Activated naive CD4-positive, alpha-beta T cell treated with anti-CD3 and anti-CD28 coated beads, Interleukin-2, amount 50 U/mL, for 72 hours (primary cell): ENCODE measurements at regions not wholly inside any gene's neighbourhood (a gene's known extent, or its start where the extent isn't known, plus 50 kb on each side); places are given as distances from the start of the nearest gene placed in this dataset.
"Not testable (repeated sequence)": the region's sequence is repeated elsewhere in the genome, so short reads cannot be mapped to it uniquely, and the experiment has no call there.

Experiments
- ATAC-seq, 2 donors: fragments of 150-1000 bp; cut with Tn5 transposase; 2 replicates each; pipeline ENCODE4 v1.10.0; 2021; ENCODE audit warnings: mild to moderate bottlenecking in 2 of 2, moderate library complexity in 2 of 2
- DNase-seq, 2 donors: peaks; one replicate each; pipeline ENCODE4 v3.0.0; 2021 to 2022; ENCODE audit warnings: low spot score in 2 of 2
- H3K27ac Mint-ChIP-seq, 2 donors: one replicate each; pipeline ENCODE4 v1.8.0; 2022; ENCODE audit warnings: mild to moderate bottlenecking in 2 of 2, mixed read lengths in 2 of 2
- H3K36me3 Mint-ChIP-seq, 2 donors: one replicate each; pipeline ENCODE4 v1.8.0; 2022; ENCODE audit warnings: mixed read lengths in 2 of 2
- H3K9me3 Mint-ChIP-seq, 2 donors: one replicate each; pipeline ENCODE4 v1.8.0; 2022; ENCODE audit warnings: mixed read lengths in 2 of 2

DNA sequence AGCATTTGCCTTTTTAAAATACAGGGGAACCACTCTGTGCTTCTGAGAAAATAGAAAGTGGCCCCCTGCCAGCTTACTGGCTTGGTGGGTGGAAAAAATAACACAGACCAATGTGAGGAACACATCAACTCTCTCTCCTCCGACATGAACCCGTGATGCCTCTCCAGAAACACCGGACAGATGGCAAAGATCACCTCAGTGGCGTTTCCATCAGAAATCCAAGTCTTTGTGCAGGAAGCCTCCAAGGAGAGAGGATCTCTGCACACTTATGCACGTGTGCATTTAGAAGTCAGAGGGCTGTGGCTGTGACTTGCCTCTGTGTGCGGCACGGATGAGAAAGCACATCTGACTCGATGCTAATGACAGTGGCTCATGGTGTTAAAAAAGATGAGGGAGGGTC is 112.3 kb upstream of the KLF12 start:
- ATAC-seq: peak in 1 of 2 donors; percentile 32
- peak overlapping the region in 1 of 2 donors; percentile 63 for H3K27ac Mint-ChIP-seq
- H3K9me3 Mint-ChIP-seq: peaks cover 10 to 18% of the 10 kb centered on the region in 2 donors
- no peak for DNase-seq
- peaks cover 15 to 31% of the 10 kb centered on the region in 2 donors for H3K36me3 Mint-ChIP-seq

- DNase-seq: no peak
- Mint-ChIP-seq H3K9me3 (peaks cover 10 to 11% of the 10 kb centered on the region in 2 donors), H3K36me3 (peaks cover 15 to 30% of the 10 kb centered on the region in 2 donors), H3K27ac (peak overlapping the region; percentile 9 to 83)
- ATAC-seq: peak; percentile 76 to 91
Observed at GRCh38 chr13:74243637-74244526, 109.7 kb upstream of the KLF12 start.

DNA sequence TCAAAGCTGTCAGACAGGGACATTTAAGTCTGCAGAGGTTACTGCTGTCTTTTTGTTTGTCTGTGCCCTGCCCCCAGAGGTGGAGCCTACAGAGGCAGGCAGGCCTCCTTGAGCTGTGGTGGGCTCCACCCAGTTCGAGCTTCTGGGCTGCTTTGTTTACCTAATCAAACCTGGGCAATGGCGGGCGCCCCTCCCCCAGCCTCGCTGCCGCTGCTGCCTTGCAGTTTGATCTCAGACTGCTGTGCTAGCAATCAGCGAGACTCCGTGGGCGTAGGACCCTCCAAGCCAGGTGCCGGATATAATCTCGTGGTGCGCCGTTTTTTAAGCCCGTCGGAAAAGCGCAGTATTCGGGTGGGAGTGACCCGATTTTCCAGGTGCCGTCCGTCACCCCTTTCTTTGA is 107.1 kb upstream of the KLF12 start:
- not testable (repeated sequence) for ATAC-seq, DNase-seq, H3K27ac Mint-ChIP-seq
- peaks cover 10 to 11% of the 10 kb centered on the region in 2 donors for H3K9me3 Mint-ChIP-seq
- H3K36me3 Mint-ChIP-seq: peaks cover 15 to 20% of the 10 kb centered on the region in 2 donors

DNA sequence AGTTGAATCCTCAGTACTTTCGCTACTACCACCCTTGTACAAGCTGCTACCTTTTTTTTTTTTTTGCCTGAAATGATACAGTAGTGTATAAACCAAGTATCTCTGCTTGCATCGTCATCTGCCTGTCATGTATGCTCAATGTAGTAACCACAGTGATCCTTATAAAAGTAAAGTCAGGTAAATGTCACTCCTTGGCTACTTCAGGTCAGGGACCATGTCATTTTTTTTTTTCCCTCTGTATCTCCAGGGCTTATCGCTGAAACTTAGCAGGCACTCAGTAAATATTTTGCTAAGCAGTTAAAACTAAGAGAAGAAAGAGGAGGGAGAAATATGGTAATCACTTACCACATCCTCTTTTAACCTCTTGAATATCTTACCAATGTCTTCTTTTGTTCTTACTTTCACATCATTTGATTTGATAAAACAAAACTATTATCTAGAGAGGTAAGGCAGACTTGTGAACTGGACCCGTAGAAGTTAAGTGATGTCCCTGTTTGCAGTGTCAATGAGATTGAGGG is 96.8 kb upstream of the KLF12 start:
- peaks cover 14 to 23% of the 10 kb centered on the region in 2 donors for H3K36me3 Mint-ChIP-seq
- H3K9me3 Mint-ChIP-seq: peaks cover 12% of the 10 kb centered on the region in 2 donors
- DNase-seq (no peak), ATAC-seq (peak; percentile 95 to 99)
- H3K27ac Mint-ChIP-seq: peak overlapping the region; percentile 9 to 59

GRCh38 chr13:74229242-74229641 is 95.0 kb upstream of the KLF12 start:
- ATAC-seq: no peak
- Mint-ChIP-seq H3K9me3 (peaks cover 12% of the 10 kb centered on the region in 2 donors), H3K27ac (no peak overlapping the region), H3K36me3 (peaks cover 14 to 23% of the 10 kb centered on the region in 2 donors)
- DNase-seq: no peak

GRCh38 chr13:74227476-74228158 is 93.4 kb upstream of the KLF12 start:
- H3K27ac Mint-ChIP-seq: no peak overlapping the region

DNA sequence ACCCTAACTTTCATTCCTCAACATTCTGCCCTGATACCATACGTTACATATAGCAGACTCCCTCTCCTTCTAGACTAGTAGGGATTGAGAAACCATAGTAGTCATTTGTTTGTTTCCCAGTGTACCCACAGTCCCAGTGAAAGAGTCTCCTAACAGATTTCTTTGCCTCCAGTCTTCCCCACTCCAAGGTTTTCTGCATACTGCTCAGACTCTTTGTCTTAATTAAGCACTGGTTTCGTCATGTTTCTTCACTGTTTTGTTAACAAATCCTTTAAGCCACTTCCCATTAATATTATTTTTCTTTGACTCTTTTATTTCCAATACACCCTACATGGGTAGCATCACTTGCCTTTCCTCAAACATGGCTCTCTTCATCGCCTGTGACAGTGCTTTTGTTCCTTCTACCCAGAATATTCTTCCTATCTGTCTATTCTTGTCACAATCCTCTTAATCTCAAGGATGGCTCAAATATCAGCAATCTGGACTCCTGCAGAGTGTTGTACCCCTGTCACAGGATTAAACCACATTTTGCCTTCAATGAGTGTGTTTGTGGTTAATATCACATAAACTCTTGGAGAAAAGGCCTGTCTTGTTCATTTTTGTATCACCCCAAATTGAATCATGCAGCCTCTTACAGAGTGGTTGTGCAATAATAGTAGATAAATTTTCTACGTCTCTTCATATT is 92.7 kb upstream of the KLF12 start:
- H3K9me3 Mint-ChIP-seq: peaks cover 12% of the 10 kb centered on the region in 2 donors
- ATAC-seq (no peak), DNase-seq (no peak)
- H3K27ac Mint-ChIP-seq: no peak overlapping the region
- peaks cover 14 to 23% of the 10 kb centered on the region in 2 donors for H3K36me3 Mint-ChIP-seq

More at GRCh38 chr13:74227476-74228158, 93.4 kb upstream of the KLF12 start:
- DNase-seq (no peak), ATAC-seq (no peak)
- Mint-ChIP-seq H3K36me3 (peaks cover 14 to 23% of the 10 kb centered on the region in 2 donors), H3K9me3 (peaks cover 12% of the 10 kb centered on the region in 2 donors)

- H3K36me3 Mint-ChIP-seq: no peaks in the 10 kb centered on the region
- no peak overlapping the region for H3K27ac Mint-ChIP-seq
- DNase-seq (no peak), ATAC-seq (no peak)
- no peaks in the 10 kb centered on the region for H3K9me3 Mint-ChIP-seq
Observed at GRCh38 chr13:74221752-74222151, 87.5 kb upstream of the KLF12 start.

DNA sequence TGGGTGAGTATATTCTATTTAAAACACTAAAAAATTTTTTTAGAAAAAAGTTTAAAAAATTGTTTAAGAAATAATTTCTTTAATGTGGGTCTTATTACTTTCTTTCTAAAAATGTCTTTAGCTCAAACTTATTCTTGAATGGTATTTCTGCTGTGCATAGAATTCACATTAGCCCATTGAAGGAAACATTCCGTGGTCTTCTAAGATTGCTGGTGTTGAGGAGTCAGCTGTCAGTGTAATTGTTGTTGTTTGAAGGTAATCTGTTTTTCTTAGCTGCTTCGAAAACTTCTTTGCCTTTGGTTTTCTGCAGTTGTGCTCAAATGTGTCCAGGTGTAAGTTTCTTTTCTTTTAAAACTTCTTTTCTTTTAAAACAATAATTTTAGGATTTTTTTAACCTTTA is 85.4 kb upstream of the KLF12 start:
- ATAC-seq (no peak), DNase-seq (no peak)
- Mint-ChIP-seq H3K27ac (no peak overlapping the region), H3K36me3 (peaks cover 0 to 5% of the 10 kb centered on the region in 2 donors), H3K9me3 (no peaks in the 10 kb centered on the region)

DNA sequence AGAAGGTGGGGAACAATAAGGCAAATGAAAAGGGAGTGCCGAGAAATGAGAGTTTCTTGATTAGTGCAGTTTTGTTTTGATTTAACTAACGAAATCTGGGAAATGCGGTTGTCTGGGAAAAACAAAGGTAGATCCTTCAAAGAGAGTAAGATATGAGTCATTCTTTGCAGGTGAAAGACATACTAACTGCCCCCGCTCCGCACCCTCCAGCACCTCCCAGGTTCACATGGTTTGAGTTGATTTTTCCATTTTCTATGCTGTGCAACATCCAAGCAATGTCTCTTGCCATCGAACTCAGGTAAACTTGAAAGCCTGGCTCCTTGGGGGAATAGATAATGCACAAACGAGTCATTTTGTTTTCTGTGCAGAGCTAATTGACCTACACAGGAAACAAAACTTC is 84.1 kb upstream of the KLF12 start:
- H3K9me3 Mint-ChIP-seq: peaks cover 0 to 4% of the 10 kb centered on the region in 2 donors
- H3K27ac Mint-ChIP-seq: no peak overlapping the region
- DNase-seq (no peak), ATAC-seq (peak; percentile 52 to 81)
- H3K36me3 Mint-ChIP-seq: peaks cover 0 to 5% of the 10 kb centered on the region in 2 donors

DNA sequence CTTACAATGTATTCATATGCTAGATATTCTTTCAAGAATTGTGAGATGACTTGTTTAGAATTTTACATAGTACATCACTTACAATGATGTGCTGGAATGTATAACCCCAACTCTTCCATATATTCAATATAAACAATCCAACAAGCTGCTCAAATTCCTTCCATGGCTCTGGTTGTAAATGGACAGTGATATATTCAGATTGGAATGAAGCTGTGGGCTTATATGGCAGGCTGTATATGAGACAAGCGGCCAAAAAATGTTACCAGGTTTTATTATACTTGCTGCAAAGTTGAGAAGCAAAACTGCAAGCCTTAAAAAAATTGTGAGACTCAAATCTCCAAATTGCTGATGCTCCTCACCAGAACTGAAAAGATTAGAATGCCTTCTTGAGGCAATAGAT is 83.6 kb upstream of the KLF12 start:
- no peak for ATAC-seq
- peaks cover 0 to 5% of the 10 kb centered on the region in 2 donors for H3K36me3 Mint-ChIP-seq
- H3K9me3 Mint-ChIP-seq: peaks cover 0 to 4% of the 10 kb centered on the region in 2 donors
- H3K27ac Mint-ChIP-seq: no peak overlapping the region
- no peak for DNase-seq

DNA sequence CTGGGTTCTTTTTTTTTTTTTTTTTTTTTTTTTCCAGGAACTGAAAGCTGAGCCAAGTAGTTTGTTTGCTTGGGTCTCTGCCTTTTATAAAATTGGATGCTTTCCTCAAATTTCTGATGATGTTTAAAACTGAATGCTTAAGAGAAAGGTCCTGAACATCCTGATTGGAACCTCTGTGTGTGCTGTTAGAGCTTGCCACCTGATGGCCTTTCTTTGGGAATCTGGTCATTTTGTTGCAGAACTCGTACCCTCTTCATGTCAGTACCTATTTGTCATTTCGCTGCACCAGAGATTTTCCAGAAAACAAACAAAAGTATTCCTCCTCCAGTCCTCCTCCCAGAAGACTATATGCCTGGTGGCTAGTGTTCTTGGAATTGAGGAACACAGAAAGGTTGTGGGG is 81.2 kb upstream of the KLF12 start:
- Mint-ChIP-seq H3K36me3 (peaks cover 0 to 5% of the 10 kb centered on the region in 2 donors), H3K27ac (no peak overlapping the region), H3K9me3 (peaks cover 0 to 10% of the 10 kb centered on the region in 2 donors)
- no peak for DNase-seq
- no peak for ATAC-seq

GRCh38 chr13:74214321-74214720 is 80.1 kb upstream of the KLF12 start:
- no peak overlapping the region for H3K27ac Mint-ChIP-seq
- no peak for DNase-seq

DNA sequence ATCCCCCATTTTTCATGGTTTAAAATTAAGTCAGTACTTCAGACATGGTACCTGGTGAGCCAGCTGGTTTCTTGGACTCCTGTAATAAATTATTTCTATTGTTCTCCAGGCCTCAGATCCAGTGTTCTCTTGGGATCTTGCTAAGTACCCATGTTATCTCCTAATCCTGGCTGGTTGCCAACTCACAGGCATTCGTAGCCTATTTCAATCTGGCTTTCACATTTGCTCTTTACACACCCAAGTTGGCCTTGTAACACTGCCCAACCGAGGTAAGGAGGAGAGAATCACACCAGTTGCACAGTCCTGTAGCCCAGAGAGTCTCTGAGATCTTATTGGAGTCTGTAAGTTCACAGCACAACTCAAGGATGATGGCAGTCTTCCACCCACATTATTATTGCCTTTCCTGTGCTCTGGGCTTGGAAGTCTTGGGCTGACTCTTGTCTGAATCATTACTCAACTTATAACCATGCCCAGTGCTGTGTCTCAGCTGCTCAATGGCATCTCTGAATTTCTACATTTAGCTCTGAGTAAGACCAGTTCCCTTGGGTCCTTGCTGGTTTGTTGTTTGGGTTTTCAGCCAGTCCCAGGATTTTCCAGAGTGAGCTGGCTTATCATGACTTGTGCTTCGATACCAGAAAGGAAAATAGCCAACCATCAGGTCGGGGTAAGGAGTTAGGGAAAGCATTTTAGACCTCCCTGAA is 76.6 kb upstream of the KLF12 start:
- peak; percentile 34 to 57 for ATAC-seq
- Mint-ChIP-seq H3K27ac (no peak overlapping the region), H3K36me3 (peaks cover 0 to 5% of the 10 kb centered on the region in 2 donors), H3K9me3 (peaks cover 0 to 15% of the 10 kb centered on the region in 2 donors)
- DNase-seq: no peak

More at GRCh38 chr13:74214321-74214720, 80.1 kb upstream of the KLF12 start:
- no peak for ATAC-seq
- Mint-ChIP-seq H3K9me3 (peaks cover 0 to 10% of the 10 kb centered on the region in 2 donors), H3K36me3 (peaks cover 0 to 5% of the 10 kb centered on the region in 2 donors)

DNA sequence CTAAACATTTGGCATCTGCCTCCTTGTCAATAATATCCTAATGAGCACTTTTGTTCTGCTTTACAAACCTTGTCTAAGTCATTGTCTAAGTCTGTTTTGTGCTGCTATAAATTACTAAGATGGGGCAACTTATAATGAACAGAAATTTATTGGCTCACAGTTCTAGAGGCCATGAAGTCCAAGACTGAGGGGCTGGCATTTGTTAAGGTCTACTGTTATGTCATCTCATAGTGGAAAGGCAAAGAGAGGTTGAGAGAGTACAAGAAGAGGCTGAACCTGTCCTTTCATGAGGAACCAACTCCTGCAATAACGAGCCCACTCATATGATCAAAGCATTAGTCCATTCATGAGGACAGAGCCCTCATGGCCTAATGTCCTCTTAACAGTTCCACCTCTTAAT is 72.7 kb upstream of the KLF12 start:
- Mint-ChIP-seq H3K27ac (no peak overlapping the region), H3K9me3 (peaks cover 0 to 11% of the 10 kb centered on the region in 2 donors), H3K36me3 (no peaks in the 10 kb centered on the region)
- DNase-seq (no peak), ATAC-seq (no peak)

DNA sequence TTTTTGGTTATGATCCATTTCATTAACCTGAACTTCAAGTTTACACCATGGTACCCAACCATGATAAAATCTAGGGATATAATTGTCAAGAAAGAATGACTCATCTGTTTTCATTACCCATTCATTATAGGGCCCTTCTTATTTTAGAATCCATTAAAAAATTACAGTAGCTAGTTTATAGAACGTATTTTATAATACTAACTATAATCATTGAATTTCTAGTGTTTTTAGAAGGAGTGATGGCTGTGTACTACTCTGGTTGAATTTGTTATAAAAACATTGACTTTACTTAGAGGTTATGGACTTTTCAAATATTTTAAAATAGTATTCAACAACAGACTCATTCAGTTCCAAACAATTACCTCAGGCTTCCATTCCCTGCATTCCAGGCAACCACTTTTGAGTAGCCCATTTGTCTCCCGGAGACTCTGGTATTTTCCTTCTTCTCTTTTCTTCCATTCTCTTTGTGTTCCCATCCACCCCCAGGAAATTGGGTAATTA is 71.9 kb upstream of the KLF12 start:
- Mint-ChIP-seq H3K36me3 (no peaks in the 10 kb centered on the region), H3K27ac (no peak overlapping the region), H3K9me3 (peaks cover 0 to 9% of the 10 kb centered on the region in 2 donors)
- DNase-seq: no peak
- ATAC-seq: no peak
